Panc1 (cell line): ENCODE measurements at regions not wholly inside any gene's neighbourhood (a gene's known extent, or its start where the extent isn't known, plus 50 kb on each side); places are given as distances from the start of the nearest gene placed in this dataset.

Source experiments
- ATAC-seq: fragments of 200-7000 bp; cut with Tn5 transposase; 2 replicates; pipeline ENCODE4 v1.9.1; 2020; ENCODE audit warnings: mild to moderate bottlenecking, moderate library complexity
- BruUV-seq: library from RNA; stranded (reverse); fragments of 400-500 nt; replicated peaks from 2 replicates; lab custom pipeline; 2021; lab: Mats Ljungman, UMichigan
- CTCF ChIA-PET: fragments of 300-600 bp; sonication (Branson Sonifier 250); formaldehyde crosslinking; loops from one replicate; lab custom pipeline; 2022; ENCODE audit warnings: antibody characterized with exemption; lab: Charles Lee
- POLR2A ChIA-PET: fragments of 300-600 bp; sonication (Branson Sonifier 250); formaldehyde crosslinking; loops from one replicate; lab custom pipeline; 2022; ENCODE audit warnings: antibody characterized with exemption; lab: Charles Lee
- DNase-seq: peaks from one replicate; pipeline ENCODE4 v3.0.0-alpha.2; 2010; ENCODE audit warnings: low read depth, low spot score
- H3K27ac ChIP-seq: 2 replicates; pipeline ENCODE4 v1.5.1; 2011; ENCODE audit warnings: mild to moderate bottlenecking, low read length, inconsistent platforms
- H3K27me3 ChIP-seq: fragments of 200-500 bp; sonication (Bioruptor generic); 2 replicates; pipeline ENCODE4 v1.6.0; 2014; ENCODE audit warnings: low read length, inconsistent platforms; ENCODE audit not compliant: control insufficient read depth, insufficient read depth
- H3K36me3 ChIP-seq: fragments of 200-500 bp; sonication (Bioruptor generic); 2 replicates; pipeline ENCODE4 v1.5.1; 2014; ENCODE audit warnings: inconsistent platforms, mild to moderate bottlenecking, low read length, moderate library complexity; ENCODE audit not compliant: control insufficient read depth, insufficient read depth
- H3K4me1 ChIP-seq: 2 replicates; pipeline ENCODE4 v1.5.1; 2011; ENCODE audit warnings: inconsistent platforms, mild to moderate bottlenecking, low read length, moderate library complexity; ENCODE audit not compliant: control insufficient read depth, insufficient read depth
- H3K4me3 ChIP-seq, 2 experiments: 2 replicates each; pipeline ENCODE4 v1.5.1; 2011 to 2012; ENCODE audit warnings: low read depth in 2 of 2, low read length in 2 of 2, mild to moderate bottlenecking in 2 of 2, inconsistent platforms in 1 of 2, moderate library complexity in 1 of 2
- H3K9me3 ChIP-seq: fragments of 200-500 bp; sonication (Bioruptor generic); 2 replicates; pipeline ENCODE4 v1.5.1; 2014; ENCODE audit warnings: low read depth, mild to moderate bottlenecking, inconsistent platforms, low read length, moderate library complexity; ENCODE audit not compliant: control insufficient read depth, insufficient read depth
- CTCF ChIP-seq: fragments of 450-650 bp; IDR thresholded peaks from 2 replicates; pipeline ENCODE4 v1.5.1; 2017; ENCODE audit warnings: mild to moderate bottlenecking
- POLR2AphosphoS5 ChIP-seq: IDR thresholded peaks from 2 replicates; pipeline ENCODE4 v1.6.1; 2012; ENCODE audit warnings: mild to moderate bottlenecking, low read depth, low read length, moderate library complexity
- REST ChIP-seq, 2 experiments: IDR thresholded peaks; 2 replicates each; pipeline ENCODE4 v1.6.1; 2011 to 2012; ENCODE audit warnings: low read depth in 2 of 2, control low read depth in 1 of 2, low read length in 1 of 2, mild to moderate bottlenecking in 1 of 2, moderate library complexity in 1 of 2; ENCODE audit not compliant: insufficient read depth in 1 of 2
- SIN3A ChIP-seq: IDR thresholded peaks from 2 replicates; pipeline ENCODE4 v1.6.1; 2012; ENCODE audit warnings: low read depth, mild to moderate bottlenecking, low read length, moderate library complexity, borderline replicate concordance; ENCODE audit not compliant: insufficient read depth
- TCF7L2 ChIP-seq: IDR thresholded peaks from 2 replicates; pipeline ENCODE4 v1.6.1; 2011; ENCODE audit warnings: mild to moderate bottlenecking, low read depth, low read length, inconsistent platforms
- in situ Hi-C: cut with HindIII; loops from 2 replicates; pipeline ENCODE4 v1.10.0; 2016; ENCODE audit warnings: low sequenced_read_pairs, low pct_unique_long_range_greater_than_20kb
- intact Hi-C: fragments of 100-400 bp; cut with micrococcal nuclease; formaldehyde crosslinking; loops from one replicate; pipeline ENCODE4 v1.10.0; 2022; ENCODE audit not compliant: unreplicated experiment

- in situ Hi-C loops (no loop called here), intact Hi-C loops (no loop called here)
- Histone ChIP-seq H3K9me3 (no peaks in the 10 kb centered on the region), H3K27ac (no peak overlapping the region), H3K4me1 (no peaks in the 10 kb centered on the region), H3K27me3 (no peaks in the 10 kb centered on the region), H3K4me3 (no peak overlapping the region), H3K36me3 (no peaks in the 10 kb centered on the region)
- BruUV-seq = no TSS peak
- POLR2A ChIA-PET = no interaction called here
- CTCF ChIA-PET = no interaction called here
- DNase-seq (no peak), ATAC-seq (no peak)
- TF ChIP-seq REST (IDR thresholded peaks at IDR 0.05; ENCODE audit: insufficient read depth in 1 of 2, low read depth in 2 of 2, low read length in 1 of 2) (no peak), POLR2AphosphoS5 (no peak), TCF7L2 (no peak), CTCF (no peak), SIN3A (no peak)
Measured at GRCh38 chr18:26772691-26773090, 92.8 kb downstream of the AQP4 start.

- POLR2A ChIA-PET = no interaction called here
- CTCF ChIA-PET = no interaction called here
- in situ Hi-C loops = no loop called here
Measured at GRCh38 chr18:26771524-26771923, 94.0 kb downstream of the AQP4 start.

More at GRCh38 chr18:26771524-26771923, 94.0 kb downstream of the AQP4 start:
- no TSS peak for BruUV-seq
- Histone ChIP-seq H3K9me3 (no peaks in the 10 kb centered on the region), H3K27me3 (no peaks in the 10 kb centered on the region), H3K27ac (no peak overlapping the region), H3K4me3 (no peak overlapping the region), H3K4me1 (no peaks in the 10 kb centered on the region), H3K36me3 (no peaks in the 10 kb centered on the region)
- DNase-seq (peak; percentile 5), ATAC-seq (no peak)
- intact Hi-C loops = no loop called here
- TF ChIP-seq CTCF (peak; percentile 36), POLR2AphosphoS5 (no peak)
